Stimulated activated CD4-positive, alpha-beta T cell treated with anti-CD3 and anti-CD28 coated beads, Interleukin-12 subunit alpha, Interleukin-12 subunit beta, amount 100 ng/mL, for 48 hours (primary cell): ENCODE measurements at regions not wholly inside any gene's neighbourhood (a gene's known extent, or its start where the extent isn't known, plus 50 kb on each side); places are given as distances from the start of the nearest gene placed in this dataset.

Experiments used
- DNase-seq, 3 donors: peaks; one replicate each; pipeline ENCODE4 v3.0.0-alpha.2; 2020; ENCODE audit warnings: low read depth in 2 of 3, low spot score in 1 of 3

GRCh38 chr11:130583801-130584211 lies 135.4 kb downstream of the ADAMTS15 start:
- DNase-seq = no peak

- no peak for DNase-seq
Measured at GRCh38 chr11:130585545-130585944, 137.1 kb downstream of the ADAMTS15 start.

DNA sequence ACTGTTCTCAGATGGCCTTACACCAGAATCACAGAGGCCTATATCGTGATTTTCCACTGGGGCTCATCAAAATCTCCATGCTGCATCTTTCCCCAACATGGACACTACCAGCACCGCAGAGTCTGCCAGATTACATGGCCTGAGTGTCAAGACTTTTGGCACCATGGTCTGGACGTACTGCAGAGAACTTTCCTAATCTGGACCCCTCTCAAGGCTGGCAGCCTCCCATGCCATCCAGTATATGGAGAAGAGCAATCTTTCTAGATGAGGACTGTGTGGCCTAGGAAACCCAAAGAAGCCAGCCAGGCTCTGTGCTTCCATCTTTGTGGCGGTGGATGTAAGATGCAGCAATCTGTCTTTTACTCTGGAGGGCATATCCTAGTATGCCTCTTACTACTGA lies 139.2 kb downstream of the ADAMTS15 start:
- no peak for DNase-seq

DNA sequence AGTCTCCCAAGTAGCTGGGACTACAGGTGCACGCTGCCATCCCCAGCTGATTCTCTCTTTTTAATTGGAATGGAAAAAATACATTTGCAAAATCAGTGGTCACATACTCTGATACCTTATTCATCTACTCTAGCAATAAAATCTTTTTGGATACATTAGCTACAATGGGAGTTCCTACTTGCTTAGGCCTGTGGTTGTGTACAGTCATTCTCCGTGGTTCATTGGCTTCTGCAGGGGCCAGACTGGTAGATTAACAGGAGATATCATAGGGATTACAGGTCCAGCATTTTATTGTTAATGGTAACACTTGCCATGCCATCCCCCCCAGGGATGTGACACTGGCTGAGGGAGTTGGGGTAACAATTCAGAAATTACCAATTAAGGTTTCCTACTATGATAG lies 140.0 kb downstream of the ADAMTS15 start:
- DNase-seq = no peak

DNA sequence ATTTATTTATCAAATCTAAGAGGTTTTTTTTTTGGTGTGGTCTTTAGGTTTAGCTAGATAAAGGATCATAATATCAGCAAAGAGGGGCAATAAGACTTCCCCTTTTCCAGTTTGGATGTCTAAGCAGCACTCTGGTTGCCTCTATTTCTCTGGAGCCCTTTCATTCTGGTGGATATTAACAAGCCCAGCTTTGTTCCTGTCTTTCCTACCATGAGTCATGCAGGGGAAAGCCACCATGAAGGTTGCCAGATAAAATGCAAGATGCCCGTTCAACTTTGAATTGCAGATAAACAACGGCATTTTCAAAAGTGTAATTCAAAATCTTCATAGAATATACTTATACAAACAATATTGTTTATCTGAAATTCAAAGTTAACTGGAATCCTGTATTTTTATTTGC lies 143.6 kb downstream of the ADAMTS15 start:
- no peak for DNase-seq

- DNase-seq = no peak
Measured at GRCh38 chr11:130593064-130593463, 144.6 kb downstream of the ADAMTS15 start.

DNA sequence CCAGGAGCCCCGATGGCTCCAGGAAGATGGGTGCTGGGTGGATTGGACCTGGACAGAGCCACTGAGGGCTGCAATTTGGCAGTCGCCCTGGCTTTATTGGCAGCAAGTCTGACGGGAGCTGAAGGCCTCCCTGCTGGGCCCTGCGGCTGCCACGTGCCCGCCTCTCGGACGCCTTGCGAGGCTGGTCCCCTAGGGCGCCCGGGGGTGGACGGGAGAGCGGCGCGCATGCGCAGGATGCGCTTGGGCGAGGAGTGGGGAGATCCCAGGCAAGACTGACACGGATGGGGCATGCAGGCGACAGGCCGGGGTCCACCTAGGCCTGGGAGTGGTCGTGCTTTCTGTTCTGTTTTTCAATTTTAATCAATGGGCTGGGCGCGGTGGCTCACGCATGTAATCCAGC lies 150.0 kb downstream of the ADAMTS15 start:
- DNase-seq = no peak

DNA sequence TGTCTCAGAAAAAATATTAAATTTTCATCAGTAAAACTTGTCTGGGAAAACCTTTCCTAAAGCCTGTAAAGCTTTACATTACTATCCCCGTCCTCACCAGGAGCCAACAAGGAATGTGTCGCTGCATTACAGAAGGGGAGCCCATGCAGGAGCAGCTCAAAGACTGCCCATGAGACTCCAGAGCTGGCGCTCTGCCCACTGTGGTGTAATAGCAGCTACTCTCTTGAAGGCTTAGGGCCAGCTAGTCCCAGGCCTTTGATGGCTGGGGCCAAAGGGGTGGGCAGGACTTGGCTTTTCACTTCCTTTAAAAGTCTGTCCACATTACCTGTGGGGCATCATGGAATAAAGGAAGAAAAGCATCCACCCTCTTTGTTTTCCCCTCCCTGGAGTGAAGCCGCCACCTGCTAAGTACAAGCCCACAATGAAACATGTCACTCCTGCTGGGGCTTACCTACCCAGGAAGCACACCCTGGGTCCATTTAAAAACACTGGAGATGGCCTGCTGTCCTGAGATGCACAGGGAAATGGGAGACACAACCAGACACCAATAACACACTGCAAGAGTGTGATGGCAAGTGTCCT lies 150.7 kb downstream of the ADAMTS15 start:
- no peak for DNase-seq

- no peak for DNase-seq
Measured at GRCh38 chr11:130600139-130600538, 151.7 kb downstream of the ADAMTS15 start.

GRCh38 chr11:130600616-130601015 lies 152.2 kb downstream of the ADAMTS15 start:
- DNase-seq = no peak

- no peak for DNase-seq
Measured at GRCh38 chr11:130601141-130601540, 152.7 kb downstream of the ADAMTS15 start.

GRCh38 chr11:130601764-130602460 lies 153.5 kb downstream of the ADAMTS15 start:
- no peak for DNase-seq

DNA sequence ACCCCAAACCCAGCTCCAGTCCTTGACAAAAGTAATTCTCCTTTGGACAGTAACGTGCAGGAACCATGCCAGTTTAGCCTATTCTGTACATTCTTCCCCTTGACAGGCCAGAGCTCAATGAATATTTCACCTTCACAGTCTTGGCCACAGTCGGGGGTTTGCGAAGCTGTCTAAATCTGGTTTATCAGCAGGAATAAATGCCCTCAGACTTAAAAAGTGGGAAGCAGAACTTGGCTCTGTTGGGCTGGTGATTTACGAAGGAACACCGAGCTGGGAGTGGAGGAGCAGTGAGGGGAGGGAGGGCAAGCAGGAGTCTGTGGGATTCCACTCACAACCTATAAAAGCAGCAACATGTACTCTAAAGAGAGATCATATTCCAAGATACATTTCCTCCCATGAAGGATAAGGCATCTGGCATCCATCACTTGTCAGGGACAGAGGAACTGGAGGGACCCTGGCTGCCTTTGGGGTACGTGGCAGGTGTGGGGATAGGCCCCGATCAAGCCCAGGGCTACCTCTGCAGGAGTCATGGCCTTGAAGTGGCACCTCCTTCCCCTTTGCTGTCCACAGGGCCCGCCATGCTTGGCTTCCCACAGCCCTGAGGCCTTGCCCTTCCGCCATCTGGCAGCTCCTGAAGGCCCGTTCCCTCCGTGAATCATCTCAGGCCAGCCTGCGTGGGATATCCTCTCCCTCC lies 154.3 kb downstream of the ADAMTS15 start:
- DNase-seq = no peak

GRCh38 chr11:130603335-130603906 lies 155.0 kb downstream of the ADAMTS15 start:
- DNase-seq = no peak

- DNase-seq = no peak
Measured at GRCh38 chr11:130604606-130605005, 156.2 kb downstream of the ADAMTS15 start.

DNA sequence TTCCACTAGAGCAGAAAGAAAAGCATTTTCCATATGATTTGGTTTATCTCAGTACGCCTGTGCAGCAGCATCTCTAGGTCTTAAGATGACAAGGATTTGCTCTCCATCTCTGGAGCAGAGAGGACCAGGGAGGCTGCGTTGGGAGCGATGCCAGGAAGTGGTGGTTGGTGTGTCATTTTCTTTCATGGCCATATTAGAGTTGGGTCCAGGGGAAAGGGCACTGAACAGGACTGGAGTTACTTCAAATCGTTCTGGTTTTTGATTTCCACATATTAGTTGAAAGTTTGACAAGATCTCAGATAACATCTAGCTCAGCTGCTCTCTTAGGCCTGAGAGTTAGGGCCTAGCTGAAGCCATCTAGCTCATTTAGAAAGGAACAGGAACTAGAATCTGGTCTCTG lies 157.7 kb downstream of the ADAMTS15 start:
- no peak for DNase-seq

DNA sequence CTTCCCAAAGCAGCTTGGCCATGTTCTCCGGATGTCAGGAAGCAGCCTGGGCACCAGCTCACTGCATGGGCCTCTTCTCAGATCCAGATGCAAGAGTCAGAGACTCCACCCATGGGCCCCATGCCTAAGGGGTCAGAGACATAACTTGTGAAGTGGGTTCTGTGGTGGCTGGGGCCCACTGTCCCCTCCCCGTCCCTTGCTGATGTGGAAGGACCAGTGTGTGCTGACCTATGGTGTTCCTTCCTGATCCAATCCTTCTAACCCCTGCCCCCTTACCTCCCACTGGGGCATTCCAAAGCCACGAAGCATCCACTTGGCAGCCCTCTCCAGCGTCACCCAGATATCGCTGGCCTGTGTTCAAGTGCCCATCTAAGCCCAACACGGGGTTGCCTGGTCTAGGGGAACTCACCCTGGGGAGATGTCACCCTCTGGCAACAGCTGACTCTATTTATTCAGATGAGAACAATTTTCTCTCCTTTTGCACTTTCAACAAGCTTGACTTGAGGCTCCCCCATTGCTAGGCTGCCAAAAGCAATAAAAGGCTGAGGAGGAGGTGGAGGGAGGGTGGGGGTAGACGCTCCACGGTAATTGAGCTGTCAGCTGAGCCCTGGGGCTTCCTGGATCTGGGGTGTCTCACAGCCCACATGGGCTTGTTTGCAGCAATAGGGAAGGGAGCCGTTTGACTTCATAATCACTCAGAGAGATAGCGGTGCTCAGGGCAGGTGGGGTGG lies 158.5 kb downstream of the ADAMTS15 start:
- DNase-seq = no peak

DNA sequence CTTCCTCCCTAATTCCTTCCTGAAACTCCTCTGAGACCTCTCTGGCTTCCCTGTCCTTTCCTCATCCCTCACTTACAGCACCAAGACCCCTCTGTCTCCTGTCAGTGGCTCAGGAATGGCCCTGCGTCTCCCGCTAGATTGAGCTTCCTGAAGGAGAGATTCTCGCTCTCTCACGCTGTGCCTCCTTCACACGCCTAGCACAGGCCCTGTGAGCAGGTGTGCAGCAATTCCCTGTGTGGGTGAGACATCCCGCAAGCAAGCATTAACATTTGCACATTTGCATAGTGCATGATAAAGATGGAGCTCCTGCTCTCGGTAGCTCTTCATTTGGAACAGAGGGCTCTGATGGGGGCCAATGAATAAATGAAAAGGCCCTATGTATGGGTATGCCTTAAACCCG lies 159.8 kb downstream of the ADAMTS15 start:
- no peak for DNase-seq

DNA sequence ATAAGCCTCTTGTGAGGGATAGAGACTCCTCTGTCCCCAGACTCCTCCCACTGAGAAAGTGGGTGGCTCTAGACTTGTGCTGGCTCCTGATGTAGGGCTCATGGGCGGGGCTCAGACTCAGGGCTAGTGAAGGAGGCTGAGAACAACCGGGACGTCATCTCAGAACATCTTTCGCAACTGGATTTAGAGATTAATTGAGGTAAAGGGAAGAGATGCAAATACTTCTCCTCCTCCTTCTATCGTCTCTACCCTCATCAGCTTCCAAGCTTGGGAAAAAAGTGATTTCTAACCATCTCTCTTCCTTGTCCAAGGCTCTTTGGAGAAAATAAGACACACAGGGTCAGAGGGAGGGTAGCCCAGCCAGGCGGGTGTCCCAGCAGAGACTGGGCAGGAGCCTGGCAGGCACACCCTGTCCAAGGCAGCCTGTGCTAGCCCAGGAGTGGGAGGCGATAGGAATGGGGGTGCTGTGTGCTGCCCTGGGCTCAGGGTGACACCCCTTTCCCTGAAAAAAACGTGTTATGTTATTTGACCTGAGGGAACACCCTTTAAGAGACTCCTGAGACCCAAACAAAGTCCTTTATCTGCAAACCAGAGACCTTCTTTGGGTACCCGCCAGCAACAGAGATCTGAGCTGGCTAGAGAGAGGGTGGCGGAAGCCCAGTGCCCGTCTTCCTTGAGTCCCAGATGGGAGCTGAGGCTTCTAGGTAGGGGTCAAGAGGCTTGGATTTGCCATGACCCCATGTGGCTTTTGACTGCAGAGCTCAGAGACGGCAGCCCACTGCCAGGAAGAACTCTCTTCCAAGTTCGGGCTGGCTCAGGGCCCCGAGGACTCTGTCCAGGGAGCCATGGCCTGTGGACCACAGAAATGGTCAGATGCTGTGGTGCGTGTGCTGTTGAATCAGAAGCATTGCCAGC lies 160.9 kb downstream of the ADAMTS15 start:
- DNase-seq = no peak

DNA sequence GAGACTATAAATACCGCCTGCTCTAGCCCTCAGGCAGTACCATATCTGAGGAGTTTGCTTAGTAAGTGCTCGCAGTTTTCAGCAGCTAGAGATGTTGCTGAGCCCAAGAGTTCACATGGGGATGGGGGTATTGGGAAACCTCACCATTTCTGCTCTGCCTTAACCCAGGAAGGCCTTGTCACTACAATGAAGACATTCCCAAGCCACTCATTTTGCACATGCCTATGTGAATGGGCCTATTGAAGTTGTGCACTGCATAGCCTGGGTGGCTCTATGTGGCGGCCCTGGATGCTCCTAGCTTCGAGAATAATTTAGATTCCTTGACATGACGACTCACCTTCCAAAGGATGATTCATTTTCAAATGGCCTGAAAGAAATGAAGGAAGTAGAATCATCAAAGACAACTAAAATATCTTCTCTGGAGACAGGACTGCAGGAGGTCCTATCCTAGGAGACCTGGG lies 163.4 kb downstream of the ADAMTS15 start:
- DNase-seq = no peak
